ENCODE measurements at regions not wholly inside any gene's neighbourhood (a gene's known extent, or its start where the extent isn't known, plus 50 kb on each side); places are given as distances from the start of the nearest gene placed in this dataset.

GRCh38 chr7:41161041-41161587 lies 541.8 kb downstream of the INHBA start:
- no peak for DNase-seq

GRCh38 chr7:41156268-41156667 lies 546.6 kb downstream of the INHBA start:
- DNase-seq = no peak

- DNase-seq = no peak
These were observed 549.6 kb downstream of the INHBA start for GRCh38 chr7:41153268-41153667.

- no peak for DNase-seq
These were observed 550.7 kb downstream of the INHBA start for GRCh38 chr7:41152179-41152678.

GRCh38 chr7:41149576-41149975 lies 553.3 kb downstream of the INHBA start:
- no peak for DNase-seq

- DNase-seq = no peak
These were observed 554.4 kb downstream of the INHBA start for GRCh38 chr7:41148521-41148951.

GRCh38 chr7:41147606-41148485 lies 555.0 kb downstream of the INHBA start:
- DNase-seq = no peak

GRCh38 chr7:41146429-41146828 lies 556.5 kb downstream of the INHBA start:
- no peak for DNase-seq

- no peak for DNase-seq
These were observed 557.2 kb downstream of the INHBA start for GRCh38 chr7:41145656-41146055.

GRCh38 chr7:41142904-41143473 lies 559.9 kb downstream of the INHBA start:
- DNase-seq = no peak

GRCh38 chr7:41139789-41140188 lies 563.1 kb downstream of the INHBA start:
- no peak for DNase-seq

- no peak for DNase-seq
These were observed 566.3 kb downstream of the INHBA start for GRCh38 chr7:41136551-41136950.

- DNase-seq = no peak
These were observed 567.4 kb downstream of the INHBA start for GRCh38 chr7:41135511-41135910.

GRCh38 chr7:41134300-41135255 lies 568.3 kb downstream of the INHBA start:
- DNase-seq = no peak

GRCh38 chr7:41133690-41134299 lies 569.1 kb downstream of the INHBA start:
- DNase-seq = no peak

GRCh38 chr7:41131956-41132355 lies 570.9 kb downstream of the INHBA start:
- no peak for DNase-seq

GRCh38 chr7:41130561-41131236 lies 572.2 kb downstream of the INHBA start:
- DNase-seq = no peak

- no peak for DNase-seq
These were observed 572.8 kb downstream of the INHBA start for GRCh38 chr7:41130086-41130485.

- DNase-seq = no peak
These were observed 577.5 kb downstream of the INHBA start for GRCh38 chr7:41125343-41125742.

GRCh38 chr7:41122256-41122987 lies 580.5 kb downstream of the INHBA start:
- no peak for DNase-seq

GRCh38 chr7:41121228-41121627 lies 581.7 kb downstream of the INHBA start:
- DNase-seq = no peak
